IPS-15b (cell line): ENCODE measurements at regions not wholly inside any gene's neighbourhood (a gene's known extent, or its start where the extent isn't known, plus 50 kb on each side); places are given as distances from the start of the nearest gene placed in this dataset.

ENCODE experiments used
- H3K27me3 ChIP-seq: one replicate; pipeline ENCODE4 v1.6.1; 2013; ENCODE audit warnings: low read length; ENCODE audit not compliant: control insufficient read depth, insufficient read depth
- H3K36me3 ChIP-seq: one replicate; pipeline ENCODE4 v1.6.1; 2013; ENCODE audit warnings: low read length; ENCODE audit not compliant: control insufficient read depth, insufficient read depth
- H3K4me1 ChIP-seq: one replicate; pipeline ENCODE4 v1.6.1; 2013; ENCODE audit warnings: mild to moderate bottlenecking, low read length; ENCODE audit not compliant: control insufficient read depth, insufficient read depth
- H3K4me3 ChIP-seq: one replicate; pipeline ENCODE4 v1.5.1; 2013; ENCODE audit warnings: low read depth, low read length
- H3K9ac ChIP-seq: one replicate; pipeline ENCODE4 v1.6.1; 2013; ENCODE audit warnings: low read depth, mild to moderate bottlenecking, low read length
- H3K9me3 ChIP-seq: one replicate; pipeline ENCODE4 v1.6.1; 2013; ENCODE audit warnings: mild to moderate bottlenecking, low read length; ENCODE audit not compliant: control insufficient read depth, insufficient read depth

- Histone ChIP-seq H3K27me3 (peaks cover 50% of the 10 kb centered on the region), H3K9ac (no peak overlapping the region), H3K4me1 (peaks cover 11% of the 10 kb centered on the region), H3K36me3 (no peaks in the 10 kb centered on the region), H3K9me3 (no peaks in the 10 kb centered on the region), H3K4me3 (no peak overlapping the region)
Observed at GRCh38 chr17:34797720-34798119, 163.5 kb downstream of the CCT6B start.

GRCh38 chr17:34793231-34793908 lies 167.9 kb downstream of the CCT6B start:
- Histone ChIP-seq H3K4me3 (no peak overlapping the region), H3K27me3 (peaks cover 32% of the 10 kb centered on the region), H3K36me3 (no peaks in the 10 kb centered on the region)

GRCh38 chr17:34788696-34789095 lies 172.6 kb downstream of the CCT6B start:
- Histone ChIP-seq H3K4me3 (no peak overlapping the region), H3K4me1 (no peaks in the 10 kb centered on the region), H3K9ac (no peak overlapping the region), H3K36me3 (no peaks in the 10 kb centered on the region), H3K9me3 (no peaks in the 10 kb centered on the region), H3K27me3 (peaks cover 5% of the 10 kb centered on the region)

More at GRCh38 chr17:34793231-34793908, 167.9 kb downstream of the CCT6B start:
- H3K9me3 ChIP-seq, result no peaks in the 10 kb centered on the region
- H3K9ac ChIP-seq, result no peak overlapping the region
- peaks cover 4% of the 10 kb centered on the region for H3K4me1 ChIP-seq

GRCh38 chr17:34784526-34784925 lies 176.7 kb downstream of the CCT6B start:
- Histone ChIP-seq H3K9me3 (no peaks in the 10 kb centered on the region), H3K9ac (no peak overlapping the region), H3K4me3 (no peak overlapping the region), H3K4me1 (no peaks in the 10 kb centered on the region), H3K36me3 (no peaks in the 10 kb centered on the region), H3K27me3 (no peaks in the 10 kb centered on the region)

GRCh38 chr17:34782271-34782670 lies 179.0 kb downstream of the CCT6B start:
- Histone ChIP-seq H3K9me3 (no peaks in the 10 kb centered on the region), H3K4me3 (no peak overlapping the region), H3K27me3 (no peaks in the 10 kb centered on the region), H3K9ac (no peak overlapping the region), H3K4me1 (no peaks in the 10 kb centered on the region), H3K36me3 (no peaks in the 10 kb centered on the region)

GRCh38 chr17:34781571-34782108 lies 179.6 kb downstream of the CCT6B start:
- Histone ChIP-seq H3K9ac (no peak overlapping the region), H3K4me1 (no peaks in the 10 kb centered on the region), H3K36me3 (no peaks in the 10 kb centered on the region), H3K4me3 (no peak overlapping the region), H3K9me3 (no peaks in the 10 kb centered on the region), H3K27me3 (no peaks in the 10 kb centered on the region)

- no peak overlapping the region for H3K4me3 ChIP-seq
- no peak overlapping the region for H3K9ac ChIP-seq
- no peaks in the 10 kb centered on the region for H3K9me3 ChIP-seq
- no peaks in the 10 kb centered on the region for H3K27me3 ChIP-seq
- no peaks in the 10 kb centered on the region for H3K36me3 ChIP-seq
- H3K4me1 ChIP-seq, result no peaks in the 10 kb centered on the region
Observed at GRCh38 chr17:34781071-34781470, 180.2 kb downstream of the CCT6B start.

- Histone ChIP-seq H3K36me3 (no peaks in the 10 kb centered on the region), H3K27me3 (no peaks in the 10 kb centered on the region), H3K9ac (no peak overlapping the region), H3K4me3 (no peak overlapping the region), H3K9me3 (no peaks in the 10 kb centered on the region), H3K4me1 (no peaks in the 10 kb centered on the region)
Observed at GRCh38 chr17:34780438-34780837, 180.8 kb downstream of the CCT6B start.

GRCh38 chr17:34776456-34777443 lies 184.5 kb downstream of the CCT6B start:
- H3K9me3 ChIP-seq, result no peaks in the 10 kb centered on the region
- H3K27me3 ChIP-seq, result peaks cover 2% of the 10 kb centered on the region
- no peaks in the 10 kb centered on the region for H3K4me1 ChIP-seq

GRCh38 chr17:34773036-34773435 lies 188.2 kb downstream of the CCT6B start:
- Histone ChIP-seq H3K27me3 (peaks cover 2% of the 10 kb centered on the region), H3K36me3 (no peaks in the 10 kb centered on the region), H3K9me3 (no peaks in the 10 kb centered on the region)

More at GRCh38 chr17:34776456-34777443, 184.5 kb downstream of the CCT6B start:
- Histone ChIP-seq H3K9ac (no peak overlapping the region), H3K36me3 (no peaks in the 10 kb centered on the region), H3K4me3 (no peak overlapping the region)

GRCh38 chr17:34771891-34772290 lies 189.4 kb downstream of the CCT6B start:
- H3K4me3 ChIP-seq, result no peak overlapping the region
- H3K36me3 ChIP-seq, result no peaks in the 10 kb centered on the region
- H3K9me3 ChIP-seq, result no peaks in the 10 kb centered on the region
- no peaks in the 10 kb centered on the region for H3K4me1 ChIP-seq
- H3K9ac ChIP-seq, result no peak overlapping the region
- peaks cover 2% of the 10 kb centered on the region for H3K27me3 ChIP-seq

More at GRCh38 chr17:34773036-34773435, 188.2 kb downstream of the CCT6B start:
- no peaks in the 10 kb centered on the region for H3K4me1 ChIP-seq
- H3K9ac ChIP-seq, result no peak overlapping the region
- H3K4me3 ChIP-seq, result no peak overlapping the region
